ENCODE measurements at regions not wholly inside any gene's neighbourhood (a gene's known extent, or its start where the extent isn't known, plus 50 kb on each side); places are given as distances from the start of the nearest gene placed in this dataset.

DNA sequence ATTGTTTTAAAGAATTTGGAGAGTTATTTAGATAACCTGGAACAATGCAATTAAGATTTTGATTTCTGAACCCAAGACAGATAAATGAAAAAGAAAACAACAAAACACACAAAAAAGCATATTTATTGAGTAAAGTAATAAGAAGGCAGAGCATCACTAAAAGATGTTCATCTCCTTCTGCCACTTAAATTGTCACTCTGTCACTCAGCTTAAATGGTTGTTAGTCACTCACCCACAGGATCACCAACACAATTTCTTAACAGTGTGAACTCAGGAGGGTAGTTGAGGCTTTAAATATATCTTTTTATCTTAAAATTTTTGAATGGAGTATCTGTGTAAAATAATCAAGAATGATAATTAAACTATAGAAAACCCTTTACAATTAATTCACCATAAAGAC, 1215.5 kb upstream of the PCDH20 start:
- TF ChIP-seq, protein P1, sequence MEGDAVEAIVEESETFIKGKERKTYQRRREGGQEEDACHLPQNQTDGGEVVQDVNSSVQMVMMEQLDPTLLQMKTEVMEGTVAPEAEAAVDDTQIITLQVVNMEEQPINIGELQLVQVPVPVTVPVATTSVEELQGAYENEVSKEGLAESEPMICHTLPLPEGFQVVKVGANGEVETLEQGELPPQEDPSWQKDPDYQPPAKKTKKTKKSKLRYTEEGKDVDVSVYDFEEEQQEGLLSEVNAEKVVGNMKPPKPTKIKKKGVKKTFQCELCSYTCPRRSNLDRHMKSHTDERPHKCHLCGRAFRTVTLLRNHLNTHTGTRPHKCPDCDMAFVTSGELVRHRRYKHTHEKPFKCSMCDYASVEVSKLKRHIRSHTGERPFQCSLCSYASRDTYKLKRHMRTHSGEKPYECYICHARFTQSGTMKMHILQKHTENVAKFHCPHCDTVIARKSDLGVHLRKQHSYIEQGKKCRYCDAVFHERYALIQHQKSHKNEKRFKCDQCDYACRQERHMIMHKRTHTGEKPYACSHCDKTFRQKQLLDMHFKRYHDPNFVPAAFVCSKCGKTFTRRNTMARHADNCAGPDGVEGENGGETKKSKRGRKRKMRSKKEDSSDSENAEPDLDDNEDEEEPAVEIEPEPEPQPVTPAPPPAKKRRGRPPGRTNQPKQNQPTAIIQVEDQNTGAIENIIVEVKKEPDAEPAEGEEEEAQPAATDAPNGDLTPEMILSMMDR (IDR thresholded peaks at IDR 0.05), result no peak

DNA sequence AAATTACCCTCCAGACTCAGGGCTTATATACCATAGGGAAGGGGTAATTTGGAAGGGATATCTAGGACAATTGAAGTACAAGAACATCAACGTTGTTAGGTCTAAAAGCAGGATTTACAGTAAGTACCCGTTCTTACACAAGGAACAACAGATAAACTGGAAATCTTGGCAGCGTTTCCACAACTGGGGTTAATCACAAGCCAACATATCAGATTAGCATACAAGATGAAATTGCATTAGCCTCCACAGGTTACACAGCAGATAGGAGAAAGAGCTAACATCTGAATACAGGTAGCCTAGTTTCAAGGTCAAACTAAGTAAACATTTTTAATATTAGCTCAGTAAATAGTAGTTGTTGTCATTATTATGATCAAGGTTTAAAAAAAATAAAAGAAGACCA, 1214.0 kb upstream of the PCDH20 start:
- TF ChIP-seq, protein P1 (IDR thresholded peaks at IDR 0.05), result no peak

DNA sequence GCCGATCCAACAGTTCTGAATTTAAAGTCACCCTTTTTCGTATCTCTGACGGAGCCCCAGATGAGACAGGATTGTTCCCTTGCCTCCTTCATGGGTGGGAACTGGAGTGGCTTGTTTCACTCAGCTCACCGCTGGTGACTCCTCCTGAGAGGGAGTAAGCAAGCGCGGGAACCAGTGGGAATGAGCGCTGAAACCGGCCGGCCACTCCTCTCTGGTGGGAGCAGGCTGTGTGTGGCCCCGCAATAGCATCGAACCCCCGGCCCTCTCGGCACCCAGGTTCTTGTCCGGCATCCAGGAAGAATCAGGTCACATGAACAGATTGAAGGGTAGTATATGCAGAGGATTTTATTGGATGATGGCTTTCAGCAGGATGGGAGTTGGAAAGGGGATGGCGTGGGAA, 1211.6 kb upstream of the PCDH20 start:
- TF ChIP-seq, protein P1 (IDR thresholded peaks at IDR 0.05), result no peak

DNA sequence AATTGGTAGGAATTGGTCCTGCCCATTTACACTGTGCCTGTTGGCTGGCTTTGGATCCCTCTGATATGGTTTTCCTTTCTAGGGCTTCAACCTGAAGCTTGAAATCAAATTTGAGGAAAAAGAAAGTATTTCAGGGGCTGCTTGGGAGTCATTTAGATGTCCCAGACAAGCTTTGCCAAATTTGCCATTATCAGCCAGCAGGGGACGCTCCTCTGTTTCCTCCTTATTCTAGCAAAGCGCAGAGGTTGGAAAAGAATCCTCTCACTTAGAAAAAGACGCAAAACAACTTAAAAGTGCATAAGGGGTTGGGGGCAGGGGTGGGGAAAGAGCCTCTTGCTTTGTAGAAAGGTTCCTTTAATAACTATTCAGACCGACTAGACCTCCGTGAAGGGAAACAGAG, 1211.1 kb upstream of the PCDH20 start:
- TF ChIP-seq, protein P1 (IDR thresholded peaks at IDR 0.05), result peak; percentile 15; the same call in 1 of the 2 replicates

DNA sequence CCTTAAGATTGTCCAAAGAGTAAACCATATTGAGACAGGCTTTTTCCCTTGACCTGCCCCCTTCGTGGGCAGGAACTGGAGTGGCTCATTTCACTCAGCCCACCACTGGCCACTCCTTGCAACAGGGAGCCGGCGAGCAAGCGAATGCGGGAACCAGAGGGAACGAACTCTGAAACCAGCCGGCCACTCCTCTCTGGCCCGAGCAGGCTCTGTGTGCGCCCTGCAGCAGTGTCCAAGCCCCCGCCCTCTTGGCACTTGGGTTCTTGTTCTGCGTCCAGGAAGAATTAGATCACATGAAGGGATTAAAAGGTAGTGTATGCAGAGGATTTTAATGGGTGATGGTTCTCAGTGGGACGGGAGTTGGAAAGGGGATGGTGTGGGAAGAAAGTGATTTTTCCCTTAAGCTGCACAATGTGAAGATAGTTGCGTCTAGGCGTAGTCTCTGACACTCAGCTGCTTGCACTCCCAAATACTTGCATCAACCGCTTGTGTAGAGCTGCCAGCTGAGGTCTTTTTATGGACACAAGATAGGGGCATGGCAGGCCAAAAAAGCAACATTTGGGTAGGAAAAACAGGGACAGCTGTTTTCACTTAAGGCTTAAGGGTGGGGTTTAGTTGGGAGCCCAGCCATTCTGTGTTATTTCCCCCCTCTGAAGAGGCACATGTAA, 1209.7 kb upstream of the PCDH20 start:
- TF ChIP-seq, protein P1 (IDR thresholded peaks at IDR 0.05), result no peak

DNA sequence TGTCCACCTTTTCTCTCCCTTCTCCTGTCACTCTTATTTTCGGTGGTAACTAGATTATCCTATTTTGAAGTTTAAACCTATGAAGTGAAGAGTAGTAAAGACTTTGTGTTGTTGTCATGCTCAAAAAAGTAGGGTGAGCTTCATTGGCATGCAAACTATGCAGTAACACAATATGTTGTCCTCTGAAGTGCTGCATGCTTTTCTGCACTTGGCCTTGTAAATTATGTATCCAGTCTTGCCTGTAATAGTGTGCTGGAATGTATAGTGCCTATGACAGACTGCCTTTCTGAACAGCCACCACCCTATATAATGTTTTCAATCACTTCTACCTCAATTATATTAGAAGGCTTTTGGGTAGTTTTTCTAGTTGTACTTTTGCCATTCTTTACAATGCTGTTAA, 1198.2 kb upstream of the PCDH20 start:
- TF ChIP-seq, protein P1 (IDR thresholded peaks at IDR 0.05), result no peak

DNA sequence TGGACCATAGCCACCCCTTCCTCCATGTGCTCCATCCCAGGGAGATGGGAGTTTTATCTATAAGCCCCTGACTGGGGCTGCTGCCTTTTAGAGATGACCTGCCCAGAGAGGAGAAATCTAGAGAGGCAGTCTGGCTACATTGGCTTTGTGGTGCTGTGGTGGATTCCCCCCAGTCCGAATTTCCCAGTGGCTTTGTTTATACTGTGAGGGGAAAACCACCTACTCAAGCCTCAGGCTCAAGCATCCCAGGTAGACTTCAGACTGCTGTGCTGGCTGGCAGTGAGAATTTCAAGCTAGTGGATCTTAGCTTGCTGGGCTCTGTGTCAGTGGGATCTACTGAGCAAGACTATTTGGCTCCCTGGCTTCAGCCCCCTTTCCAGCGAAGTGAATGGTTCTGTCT, 1195.7 kb upstream of the PCDH20 start:
- TF ChIP-seq, protein P1 (IDR thresholded peaks at IDR 0.05), result no peak

DNA sequence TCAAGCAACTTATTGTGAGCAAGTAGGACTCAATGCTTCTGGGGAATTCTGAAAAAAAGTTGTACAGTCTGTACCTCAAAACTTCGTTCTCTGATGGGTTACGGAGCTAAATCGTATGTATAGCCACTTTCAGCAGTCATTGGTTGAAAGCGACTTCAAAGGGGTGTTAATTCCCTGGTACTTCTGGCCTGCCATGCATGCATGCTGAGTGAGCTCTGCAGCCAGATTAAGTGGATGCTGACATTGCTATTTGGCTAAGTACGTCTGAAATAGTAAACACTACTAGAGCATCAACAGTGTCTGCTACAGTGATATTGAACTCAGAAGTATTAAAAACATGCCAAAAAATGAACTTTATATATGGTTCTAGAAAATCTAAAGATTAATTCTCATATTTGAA, 1183.1 kb upstream of the PCDH20 start:
- TF ChIP-seq, protein P1 (IDR thresholded peaks at IDR 0.05), result no peak

Data from LNCAP (cell line).